ENCODE measurements at regions not wholly inside any gene's neighbourhood (a gene's known extent, or its start where the extent isn't known, plus 50 kb on each side); places are given as distances from the start of the nearest gene placed in this dataset.
"Not testable (repeated sequence)": the region's sequence is repeated elsewhere in the genome, so short reads cannot be mapped to it uniquely, and the experiment has no call there.

DNA sequence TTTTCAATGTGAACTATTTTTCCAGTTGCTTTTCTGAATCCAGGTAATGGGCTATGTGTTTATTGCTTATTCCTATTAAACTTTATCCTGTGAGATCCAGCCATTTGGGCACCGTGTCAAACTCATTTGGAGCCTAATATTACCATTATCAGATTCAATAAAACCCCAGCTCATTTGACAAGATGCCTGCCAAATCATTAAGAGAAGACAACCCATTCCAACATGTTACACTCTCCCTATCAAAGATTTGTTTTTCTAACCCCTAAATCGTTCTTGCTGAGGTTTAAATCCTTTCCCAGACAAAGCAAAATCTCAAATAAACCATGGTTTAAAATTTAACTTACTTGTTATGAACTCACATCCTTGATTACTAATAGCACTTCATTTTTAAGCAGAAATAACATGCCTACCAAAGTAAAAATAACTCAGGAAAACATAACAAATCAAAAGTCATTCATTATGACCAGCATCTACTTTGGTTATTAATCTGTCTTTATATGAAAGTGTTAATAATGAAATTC is 130.0 kb upstream of the TCF21 start:
- no peak for DNase-seq

DNA sequence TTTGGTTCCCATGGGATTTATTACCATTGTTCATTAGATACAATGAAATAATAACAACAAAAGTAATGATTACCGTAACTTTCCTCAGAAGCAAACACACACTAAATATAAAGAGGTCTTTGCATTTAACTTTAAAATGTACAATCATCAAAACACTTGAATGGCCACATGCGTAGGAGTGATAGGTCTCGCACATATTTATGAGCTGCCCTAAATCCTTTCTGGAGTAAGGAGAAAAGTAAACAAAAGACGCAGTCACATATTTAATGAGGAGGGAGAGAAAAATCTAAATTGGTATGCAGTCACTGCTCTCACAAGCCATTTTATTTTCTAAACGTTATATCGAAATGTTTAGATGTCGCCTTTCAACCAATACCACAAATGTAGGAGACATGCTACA is 129.4 kb upstream of the TCF21 start:
- no peak for DNase-seq

DNA sequence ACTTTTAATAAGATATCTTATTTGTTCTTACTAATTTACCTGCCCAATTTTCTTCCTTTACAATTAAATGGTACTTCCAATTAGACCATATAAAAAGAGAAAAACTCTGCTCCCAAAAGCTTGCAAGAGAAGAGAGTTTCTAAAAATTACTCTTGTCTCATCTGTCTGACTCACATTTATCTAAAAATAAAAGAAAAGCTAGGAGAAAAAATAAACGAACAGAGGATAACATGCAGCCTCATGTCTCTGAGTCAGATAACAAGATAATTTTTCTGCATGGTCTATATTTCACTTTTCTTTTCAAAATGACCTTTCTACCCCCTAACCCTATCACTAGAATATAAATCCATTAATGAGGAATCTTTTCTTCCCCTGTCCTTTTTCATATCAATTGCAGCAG is 127.2 kb upstream of the TCF21 start:
- DNase-seq = no peak

DNA sequence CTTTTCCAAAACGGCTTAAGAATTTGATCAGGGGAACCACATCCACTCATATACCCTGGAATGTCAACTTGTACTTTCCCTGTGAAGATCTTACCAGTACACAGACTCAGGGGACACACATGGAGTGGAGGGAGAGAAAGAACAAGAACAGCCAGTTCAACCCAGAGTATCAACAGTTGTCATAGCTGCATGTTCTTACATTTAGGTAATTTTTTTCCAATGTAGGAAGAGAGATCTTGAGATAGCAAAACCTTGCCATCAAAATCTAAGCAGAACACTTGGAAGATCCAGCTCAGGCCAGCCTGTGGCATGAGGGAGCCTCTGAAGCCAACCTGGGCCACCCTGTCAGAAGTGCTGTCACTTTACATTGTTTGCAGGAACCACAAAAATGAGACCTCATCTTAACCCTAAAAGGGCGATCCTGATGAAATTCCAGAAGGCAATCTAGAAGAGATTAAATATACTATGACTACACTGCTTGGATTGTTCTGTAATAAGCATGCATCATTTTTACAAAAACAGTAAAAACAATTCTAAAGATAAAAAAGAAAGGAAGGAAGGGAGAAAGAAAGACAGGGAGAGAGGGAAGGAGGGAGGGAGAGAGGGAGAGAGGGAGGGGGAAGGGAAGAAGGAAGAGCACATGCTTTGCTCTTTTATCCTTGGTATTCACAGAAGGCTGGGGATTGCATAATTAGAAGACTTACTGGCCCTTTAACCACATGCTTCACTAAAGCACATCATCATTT is 124.7 kb upstream of the TCF21 start:
- DNase-seq = no peak

DNA sequence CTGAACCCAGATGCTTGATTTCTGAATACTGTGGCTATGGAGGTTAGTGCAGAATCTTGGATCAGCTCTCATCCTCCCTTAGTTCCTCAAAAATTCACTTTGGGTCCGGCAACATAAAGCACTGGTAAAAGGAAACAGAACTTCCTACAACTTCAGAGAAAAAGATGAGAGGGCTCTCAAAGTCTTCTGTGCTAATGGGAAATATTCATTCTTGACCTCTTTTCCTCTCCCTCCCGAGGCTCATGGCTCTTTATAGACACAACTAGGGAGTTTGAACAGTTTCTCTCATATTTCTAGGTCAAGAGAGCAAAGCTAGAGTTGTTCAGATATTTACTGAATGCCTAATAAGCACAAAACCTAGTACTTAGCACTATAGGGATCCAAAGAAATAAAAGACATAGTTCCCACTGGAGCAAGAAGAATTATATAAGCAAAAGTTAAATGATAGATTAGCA is 124.1 kb upstream of the TCF21 start:
- no peak for DNase-seq

DNA sequence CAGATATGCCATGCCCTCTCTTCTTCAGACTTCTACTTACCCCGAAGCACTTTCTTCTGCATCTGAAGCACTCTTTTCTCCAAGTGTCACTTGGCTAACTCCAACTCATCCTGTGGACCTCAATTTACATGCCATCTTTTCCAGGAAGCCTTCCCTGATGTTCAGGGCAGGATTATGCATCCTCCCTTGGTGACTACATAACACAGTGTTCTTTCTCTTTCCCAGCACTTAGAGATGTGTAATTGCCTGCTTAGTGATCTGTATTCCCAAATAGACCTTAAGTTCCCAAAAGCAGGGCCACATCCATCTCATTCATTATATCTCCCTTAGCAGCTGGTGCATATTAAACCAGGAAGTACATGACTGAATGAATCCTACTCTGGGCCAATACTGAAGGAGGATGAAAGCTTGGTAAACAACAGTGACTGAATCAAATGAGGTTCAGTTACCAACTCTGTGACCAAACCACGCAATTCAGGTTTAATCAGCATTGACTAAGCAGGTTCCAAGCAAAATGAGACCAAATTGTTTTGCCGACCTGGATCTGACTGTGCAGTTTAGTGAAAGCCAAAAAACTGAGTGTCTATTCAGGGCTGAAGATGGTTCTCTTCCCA is 121.4 kb upstream of the TCF21 start:
- no peak for DNase-seq

DNA sequence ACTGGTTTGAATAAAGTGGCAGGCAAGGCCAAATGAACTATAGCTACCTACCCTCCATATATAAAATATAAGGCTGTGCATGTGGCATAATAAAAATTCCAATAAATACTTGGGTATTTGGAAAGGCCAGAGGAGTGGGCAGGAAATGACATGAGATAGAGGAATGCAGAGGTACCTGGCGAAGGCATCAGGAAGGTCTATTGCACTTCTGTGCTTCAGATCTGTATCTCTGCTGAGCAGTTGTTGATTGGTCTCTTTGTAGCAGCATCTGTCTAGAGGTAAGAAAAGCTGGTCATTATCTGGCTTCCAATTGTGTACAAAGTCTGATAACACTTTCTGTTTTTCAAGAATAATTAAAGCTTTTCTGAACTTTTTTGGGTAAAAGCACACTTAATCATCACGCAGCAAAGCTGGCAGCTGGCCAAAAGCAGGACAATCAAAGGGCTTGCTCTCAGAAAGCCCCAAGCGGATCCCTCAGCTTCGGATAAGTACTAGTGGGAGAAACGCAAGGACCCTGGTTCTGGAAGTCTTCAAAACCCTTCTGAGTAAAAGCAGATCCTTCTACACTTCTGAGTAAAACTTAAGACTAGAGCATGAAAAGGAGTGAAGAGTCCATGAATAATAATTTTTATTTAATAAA is 120.1 kb upstream of the TCF21 start:
- no peak for DNase-seq

DNA sequence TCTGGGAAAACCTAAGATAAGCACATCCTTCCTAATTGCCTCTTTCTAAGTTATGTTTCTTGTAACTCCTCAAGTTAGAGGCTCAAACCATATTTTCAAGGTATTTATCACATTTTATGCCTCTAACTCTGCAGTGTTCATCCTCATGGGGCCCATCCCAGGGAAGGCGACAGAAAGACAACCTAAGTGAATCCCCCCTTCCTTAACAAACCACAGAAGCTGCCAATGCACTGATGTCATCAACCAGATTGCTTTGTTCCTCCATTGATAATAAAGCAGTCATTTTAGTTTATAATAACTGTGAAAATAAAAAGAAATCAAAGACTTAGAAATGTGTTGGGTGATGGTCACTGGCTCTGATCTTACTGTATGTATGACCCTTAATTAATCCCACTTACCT is 119.5 kb upstream of the TCF21 start:
- DNase-seq = no peak

DNA sequence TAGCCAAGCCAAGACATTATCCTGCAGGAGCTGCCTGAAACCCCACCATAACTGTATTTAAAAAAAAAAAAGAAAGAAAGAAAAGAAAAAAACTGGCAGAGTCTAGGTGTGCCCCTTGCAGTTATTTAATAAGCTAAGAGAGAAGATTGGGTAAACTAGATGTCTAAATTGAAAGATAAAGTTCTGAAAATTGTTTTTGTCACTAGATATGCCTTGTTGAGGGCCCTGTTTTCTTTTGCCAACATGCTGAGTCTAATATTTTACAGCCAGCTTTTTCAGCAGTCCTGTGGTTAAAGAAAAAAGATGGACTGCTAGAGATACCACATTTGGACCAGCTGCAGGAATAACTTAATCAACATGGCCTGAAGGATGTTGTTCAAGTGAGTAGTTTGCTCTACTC is 116.3 kb upstream of the TCF21 start:
- DNase-seq = no peak

DNA sequence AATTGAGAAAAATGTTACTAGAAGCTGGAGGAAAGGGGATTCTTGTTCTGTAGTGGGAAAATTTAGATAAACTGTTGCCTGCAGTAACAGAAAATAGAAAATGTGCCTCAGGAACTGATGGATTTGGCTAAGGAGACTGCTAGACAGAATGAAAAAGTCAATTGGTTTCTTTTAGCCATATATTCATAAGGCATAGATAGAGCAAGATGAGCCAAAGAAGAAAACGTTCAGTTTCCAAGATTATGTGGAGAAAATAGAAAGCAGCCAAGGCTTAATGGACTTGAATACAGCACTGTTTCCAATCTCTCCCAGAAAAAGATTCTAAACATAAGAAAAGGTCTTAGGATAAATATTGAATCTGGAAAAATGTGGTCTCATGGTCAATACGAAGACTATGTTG is 115.1 kb upstream of the TCF21 start:
- DNase-seq = no peak

DNA sequence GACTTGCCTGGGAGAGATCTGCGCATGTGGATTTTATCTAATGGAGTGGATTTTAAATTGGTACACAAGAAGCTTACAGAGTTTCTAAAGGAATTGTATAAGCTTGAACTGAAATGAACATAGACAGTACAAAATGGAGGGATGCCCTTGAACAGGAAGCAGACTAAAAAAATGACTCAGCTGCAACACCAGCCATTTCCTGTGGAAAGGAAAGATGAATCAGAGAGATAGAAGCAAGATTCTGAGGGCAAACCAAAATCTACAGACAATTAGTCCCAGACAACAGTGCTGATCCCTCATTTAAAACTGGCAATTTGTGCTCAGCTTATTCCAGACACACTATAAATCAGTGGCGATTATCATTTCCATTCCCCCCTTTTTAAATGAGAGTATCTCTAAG is 114.6 kb upstream of the TCF21 start:
- DNase-seq = peak in 1 of 2 experiments; percentile 24

DNA sequence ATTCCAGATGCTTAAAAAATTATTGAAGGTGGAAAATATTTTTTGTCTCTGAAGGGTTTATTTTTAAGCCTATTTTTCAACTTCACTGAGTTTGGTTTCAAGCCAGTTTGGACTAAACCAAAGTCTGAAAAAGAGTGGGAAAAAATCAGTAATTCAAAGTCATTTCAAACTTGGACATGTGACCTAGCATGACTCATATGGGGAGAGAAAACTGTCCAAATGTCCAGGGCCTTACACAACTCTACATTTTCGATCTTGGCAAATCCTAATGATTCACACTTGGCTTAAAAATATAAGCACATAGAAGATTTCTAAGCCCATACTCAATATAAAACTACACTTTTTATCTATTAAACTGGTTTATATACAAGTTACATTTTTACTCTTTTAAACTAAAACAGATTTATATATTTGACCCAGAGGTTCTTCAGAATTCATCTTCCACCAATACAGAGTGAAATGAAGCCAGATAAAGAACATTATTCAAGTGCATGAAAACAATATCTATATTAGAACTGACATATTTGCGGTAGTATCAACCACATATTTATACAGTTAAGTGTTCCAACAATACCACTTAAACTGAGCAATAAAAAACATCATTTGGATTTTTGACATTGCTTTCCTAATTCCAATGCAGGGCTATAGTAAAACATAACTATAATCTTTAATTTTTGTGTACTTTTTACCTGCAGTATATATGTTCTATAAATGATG is 110.3 kb upstream of the TCF21 start:
- no peak for DNase-seq

DNA sequence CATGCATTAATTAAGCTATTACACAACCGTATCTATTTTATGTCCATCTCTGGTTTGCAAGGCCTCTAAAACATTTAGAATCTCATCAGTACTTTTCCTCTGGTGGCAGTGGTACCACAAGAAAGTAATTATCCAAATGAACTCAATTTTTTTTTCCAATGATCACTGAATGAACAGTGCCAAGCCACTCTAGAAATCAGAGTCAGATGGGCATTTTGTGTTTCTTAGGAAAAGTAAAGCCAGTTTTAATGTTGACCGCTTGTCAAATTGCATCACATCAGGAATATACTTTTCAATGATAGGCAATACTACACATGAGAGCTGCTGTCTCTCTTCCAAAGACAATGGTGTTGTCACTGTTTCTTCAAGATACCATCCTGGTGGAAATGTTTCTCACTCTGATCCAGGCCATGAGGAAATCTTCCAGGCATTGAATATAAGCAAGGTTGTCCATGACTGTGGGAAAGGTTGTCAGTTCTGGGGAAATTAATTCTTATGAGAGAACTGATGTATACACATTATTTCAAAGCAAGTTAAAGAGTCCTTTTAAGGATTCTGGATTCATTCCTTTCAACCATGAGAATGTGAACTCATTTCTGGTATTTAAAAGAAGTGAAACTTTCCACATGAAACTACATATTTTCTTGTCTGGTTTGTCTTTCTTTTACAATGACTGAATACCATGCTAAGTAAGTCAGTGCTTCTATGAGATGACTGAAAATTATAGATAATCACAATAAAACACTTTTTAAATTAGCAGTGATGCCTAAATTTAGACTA is 108.8 kb upstream of the TCF21 start:
- no peak for DNase-seq

DNA sequence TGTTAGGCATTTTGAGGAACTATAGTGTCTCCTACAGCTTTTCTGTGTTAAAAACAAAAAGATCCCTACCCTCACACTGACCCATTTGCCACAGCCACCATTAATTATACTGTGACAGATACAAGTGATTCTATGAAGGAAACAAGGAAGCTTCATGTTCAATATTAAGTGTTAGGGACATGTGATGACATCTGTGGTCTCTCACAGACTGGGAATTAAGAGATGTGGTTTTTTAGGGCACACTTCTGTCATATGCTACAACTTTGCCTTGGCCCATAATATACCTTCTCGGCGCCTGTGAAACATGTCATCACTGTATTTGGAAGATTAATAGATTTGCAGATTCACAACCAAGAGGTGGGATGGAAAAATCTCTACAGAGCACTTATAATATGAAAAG is 102.9 kb upstream of the TCF21 start:
- no peak for DNase-seq

DNA sequence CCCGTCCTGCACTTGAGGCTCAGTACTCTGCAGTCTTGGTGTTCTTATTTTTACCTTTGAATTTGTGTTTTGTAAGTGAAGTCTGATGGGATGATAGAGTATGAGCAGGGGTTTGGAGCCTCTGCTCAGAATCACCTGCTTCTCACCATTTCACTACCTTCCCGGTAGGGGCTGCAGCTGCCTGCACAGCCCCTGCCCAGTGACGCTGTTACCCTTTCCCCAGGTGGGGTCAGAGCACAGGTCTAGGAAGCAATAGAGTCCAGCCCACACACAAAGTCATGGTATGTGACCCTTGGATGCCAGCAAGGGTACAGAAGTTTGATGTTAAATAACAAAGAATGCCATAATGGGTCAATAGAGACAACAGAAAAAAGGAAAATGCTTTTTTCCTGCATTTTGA is 101.8 kb upstream of the TCF21 start:
- no peak for DNase-seq

DNA sequence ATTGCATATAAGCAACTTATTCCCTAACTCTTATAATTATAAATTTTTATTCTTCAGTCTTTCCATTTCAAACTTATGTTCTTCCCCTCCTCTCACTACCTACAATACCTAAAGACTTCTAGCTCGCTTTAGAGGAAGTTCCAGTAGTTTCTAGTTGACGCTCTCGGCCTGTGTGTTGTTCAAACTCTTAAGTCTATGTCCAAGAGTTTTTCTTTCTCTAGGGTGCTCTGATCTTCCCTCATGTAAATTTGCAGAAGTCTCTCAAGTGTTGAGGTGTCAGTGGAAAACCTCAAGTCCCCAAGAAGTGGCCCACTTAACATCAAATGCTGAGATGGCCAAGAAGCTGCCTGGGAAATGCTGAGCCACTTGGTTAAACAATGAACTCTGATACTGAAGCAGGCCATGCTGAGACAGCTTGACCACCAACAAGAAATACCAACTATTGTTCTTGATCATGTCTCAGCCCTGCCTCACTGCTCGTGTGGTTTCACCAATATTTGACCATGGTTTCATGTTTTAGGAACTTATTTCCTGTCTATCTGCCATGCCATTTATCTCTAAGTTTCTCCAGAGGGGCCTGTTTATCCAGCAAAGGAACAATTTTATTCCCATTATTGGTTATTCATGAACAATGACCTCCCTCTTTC is 100.9 kb upstream of the TCF21 start:
- DNase-seq = no peak

DNA sequence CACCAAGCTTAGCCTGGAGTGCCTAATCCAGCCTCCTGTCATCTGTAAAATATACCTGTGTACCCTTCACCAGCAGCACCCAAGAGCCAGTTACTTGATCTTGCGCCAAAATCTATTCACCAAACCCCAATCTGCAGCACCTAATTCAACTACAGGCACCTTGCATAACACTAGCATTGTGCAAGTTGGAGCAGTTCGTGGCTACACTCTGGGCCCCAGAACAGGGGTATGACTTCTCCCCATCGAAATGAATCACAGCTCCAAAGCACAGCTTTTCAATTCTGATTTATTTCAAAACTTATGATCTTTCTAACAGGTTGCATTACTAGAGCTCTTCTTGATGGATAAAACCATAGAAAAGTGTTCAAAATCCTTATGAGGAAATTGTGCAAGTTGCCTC is 100.4 kb upstream of the TCF21 start:
- DNase-seq = no peak

DNA sequence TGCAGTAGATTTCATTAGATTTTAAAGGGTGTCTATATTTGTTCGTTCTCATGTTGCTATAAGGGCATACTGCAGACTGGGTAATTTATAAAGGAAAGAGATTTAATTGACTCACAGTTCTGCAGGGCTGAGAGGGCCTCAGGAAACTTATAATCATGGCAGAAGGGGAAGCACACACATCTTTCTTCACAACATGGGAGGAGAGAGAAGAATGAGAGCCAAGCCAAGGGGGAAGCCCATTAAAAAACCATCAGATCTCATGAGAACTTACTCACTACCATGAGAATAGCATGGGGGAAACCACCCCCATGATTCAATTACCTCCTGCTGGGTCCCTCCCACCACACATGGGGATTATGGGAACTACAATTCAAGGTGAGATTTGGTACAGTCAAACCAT is 99.5 kb upstream of the TCF21 start:
- DNase-seq = not testable (repeated sequence)

DNA sequence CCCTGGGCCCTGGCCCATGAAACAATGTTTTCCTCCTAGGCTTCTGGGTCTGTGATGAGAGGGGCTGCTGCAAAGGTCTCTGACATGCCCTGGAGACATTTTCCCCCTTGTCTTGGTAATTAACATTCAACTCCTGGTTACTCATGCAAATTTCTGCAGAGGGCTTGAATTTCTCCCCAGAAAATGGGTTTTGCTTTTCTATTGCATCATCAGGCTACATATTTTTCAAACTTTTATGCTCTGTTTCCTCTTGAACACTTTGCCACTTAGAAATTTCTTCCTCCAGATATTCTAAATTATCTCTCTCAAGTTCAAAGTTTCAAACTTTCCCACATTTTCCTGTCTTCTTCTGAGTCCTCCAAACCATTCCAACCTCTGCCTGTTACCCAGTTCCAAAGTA is 98.2 kb upstream of the TCF21 start:
- not testable (repeated sequence) for DNase-seq

DNA sequence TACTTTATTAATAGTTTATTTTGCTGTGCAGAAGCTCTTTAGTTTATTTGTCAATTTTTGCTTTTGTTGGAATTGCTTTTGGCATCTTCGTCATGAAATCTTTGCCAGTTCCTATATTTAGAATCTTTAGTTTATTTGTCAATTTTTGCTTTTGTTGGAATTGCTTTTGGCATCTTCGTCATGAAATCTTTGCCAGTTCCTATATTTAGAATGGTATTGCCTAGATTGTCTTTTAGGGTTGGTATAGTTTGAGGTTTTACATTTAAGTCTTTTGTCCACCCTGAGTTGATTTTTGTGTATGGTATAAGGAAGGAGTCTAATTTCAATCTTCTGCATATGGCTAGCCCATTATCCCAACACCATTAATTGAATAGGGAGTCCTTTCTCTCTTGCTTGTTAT is 93.9 kb upstream of the TCF21 start:
- DNase-seq = not testable (repeated sequence)

DNA sequence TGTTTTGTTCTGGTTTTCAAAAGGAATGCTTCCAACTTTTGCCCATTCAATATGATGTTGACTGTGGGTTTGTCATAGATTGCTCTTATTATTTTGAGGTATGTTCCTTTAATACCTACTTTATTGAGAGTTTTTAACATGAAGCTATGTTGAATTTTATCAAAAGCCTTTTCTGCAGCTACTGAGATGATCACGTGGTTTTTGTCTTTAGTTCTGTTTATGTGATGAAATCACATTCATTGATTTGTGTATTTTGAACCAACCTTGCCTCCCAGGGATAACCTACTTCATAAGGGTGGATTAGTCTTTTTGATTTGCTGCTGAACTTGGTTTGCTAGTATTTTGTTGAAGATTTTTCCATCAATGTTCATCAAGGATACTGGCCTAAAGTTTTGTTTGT is 92.7 kb upstream of the TCF21 start:
- no peak for DNase-seq

DNA sequence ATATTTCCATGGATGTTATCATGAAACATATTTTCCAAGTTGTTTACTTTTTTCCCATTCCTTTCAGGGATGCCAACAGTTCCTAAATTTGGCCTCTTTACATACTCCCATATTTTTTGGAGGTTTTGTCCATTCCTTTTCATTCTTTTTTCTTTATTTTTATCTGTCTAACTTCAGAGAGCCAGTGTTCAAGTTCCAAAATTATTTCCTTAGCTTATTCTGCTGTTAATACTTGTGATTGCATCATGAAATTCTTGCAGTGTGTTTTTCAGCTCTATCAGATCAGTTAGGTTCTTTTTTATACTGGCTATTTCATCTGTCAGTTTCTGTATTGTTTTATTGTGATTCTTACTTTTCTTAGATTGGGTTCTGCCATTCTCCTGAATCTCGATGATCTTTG is 89.9 kb upstream of the TCF21 start:
- no peak for DNase-seq
